ENCODE measurements at regions not wholly inside any gene's neighbourhood (a gene's known extent, or its start where the extent isn't known, plus 50 kb on each side); places are given as distances from the start of the nearest gene placed in this dataset.
A peak's percentile ranks its signal among the peaks of the same experiment; 100 is the strongest.

DNA sequence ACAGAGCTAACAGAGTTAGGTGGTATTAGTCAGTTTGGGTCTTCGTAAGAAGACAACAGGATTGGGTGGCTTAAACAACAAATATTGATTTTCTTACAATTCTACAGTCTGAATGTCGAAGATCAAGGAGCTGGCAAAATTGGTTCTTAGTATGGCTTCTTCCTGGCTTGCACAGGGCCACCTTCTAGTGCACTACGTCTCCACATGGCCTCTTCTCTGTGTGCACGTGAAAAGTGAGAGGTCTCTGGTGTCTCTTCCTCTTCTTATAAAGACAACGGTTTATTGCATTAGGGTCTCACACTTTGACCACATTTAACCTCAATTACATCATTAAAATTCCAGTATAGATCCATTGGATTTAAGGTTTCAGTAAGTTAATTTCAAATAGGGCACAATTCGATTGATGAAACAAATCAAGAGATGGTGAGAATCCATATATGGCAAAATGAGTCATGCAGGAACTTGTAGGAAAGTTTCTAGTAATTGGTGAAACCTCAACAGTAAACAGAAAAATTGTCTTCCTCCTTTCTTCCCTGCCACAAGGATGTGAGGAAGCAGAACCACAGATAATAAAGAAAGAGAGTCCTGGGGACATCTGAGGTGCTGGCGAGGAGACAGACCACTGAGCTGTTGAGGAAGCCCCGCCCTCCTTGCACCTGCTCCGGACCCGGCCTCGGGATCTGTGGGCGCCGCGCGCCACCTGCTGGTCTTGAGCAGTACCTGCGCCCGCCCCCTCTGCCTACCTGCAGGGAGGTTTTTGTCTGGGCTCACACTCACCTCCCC is 846.7 kb downstream of the TMEM121 start:
- TF ChIP-seq EGR1 (IDR thresholded peaks at IDR 0.05) (no peak), CREB1 (IDR thresholded peaks at IDR 0.05; ENCODE audit: low read depth) (no peak), RAD21 (IDR thresholded peaks at IDR 0.05; ENCODE audit: low read depth) (peak; percentile 69), CEBPB (IDR thresholded peaks at IDR 0.05) (no peak), YY1 (IDR thresholded peaks at IDR 0.05; ENCODE audit: low read depth) (no peak), EP300 (IDR thresholded peaks at IDR 0.05; ENCODE audit: borderline replicate concordance) (no peak), TAF1 (IDR thresholded peaks at IDR 0.05; ENCODE audit: low read depth) (no peak)
- TF ChIP-seq, protein P1, sequence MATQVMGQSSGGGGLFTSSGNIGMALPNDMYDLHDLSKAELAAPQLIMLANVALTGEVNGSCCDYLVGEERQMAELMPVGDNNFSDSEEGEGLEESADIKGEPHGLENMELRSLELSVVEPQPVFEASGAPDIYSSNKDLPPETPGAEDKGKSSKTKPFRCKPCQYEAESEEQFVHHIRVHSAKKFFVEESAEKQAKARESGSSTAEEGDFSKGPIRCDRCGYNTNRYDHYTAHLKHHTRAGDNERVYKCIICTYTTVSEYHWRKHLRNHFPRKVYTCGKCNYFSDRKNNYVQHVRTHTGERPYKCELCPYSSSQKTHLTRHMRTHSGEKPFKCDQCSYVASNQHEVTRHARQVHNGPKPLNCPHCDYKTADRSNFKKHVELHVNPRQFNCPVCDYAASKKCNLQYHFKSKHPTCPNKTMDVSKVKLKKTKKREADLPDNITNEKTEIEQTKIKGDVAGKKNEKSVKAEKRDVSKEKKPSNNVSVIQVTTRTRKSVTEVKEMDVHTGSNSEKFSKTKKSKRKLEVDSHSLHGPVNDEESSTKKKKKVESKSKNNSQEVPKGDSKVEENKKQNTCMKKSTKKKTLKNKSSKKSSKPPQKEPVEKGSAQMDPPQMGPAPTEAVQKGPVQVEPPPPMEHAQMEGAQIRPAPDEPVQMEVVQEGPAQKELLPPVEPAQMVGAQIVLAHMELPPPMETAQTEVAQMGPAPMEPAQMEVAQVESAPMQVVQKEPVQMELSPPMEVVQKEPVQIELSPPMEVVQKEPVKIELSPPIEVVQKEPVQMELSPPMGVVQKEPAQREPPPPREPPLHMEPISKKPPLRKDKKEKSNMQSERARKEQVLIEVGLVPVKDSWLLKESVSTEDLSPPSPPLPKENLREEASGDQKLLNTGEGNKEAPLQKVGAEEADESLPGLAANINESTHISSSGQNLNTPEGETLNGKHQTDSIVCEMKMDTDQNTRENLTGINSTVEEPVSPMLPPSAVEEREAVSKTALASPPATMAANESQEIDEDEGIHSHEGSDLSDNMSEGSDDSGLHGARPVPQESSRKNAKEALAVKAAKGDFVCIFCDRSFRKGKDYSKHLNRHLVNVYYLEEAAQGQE (IDR thresholded peaks at IDR 0.05; ENCODE audit: low read depth) = no peak
- TF ChIP-seq, protein P2, sequence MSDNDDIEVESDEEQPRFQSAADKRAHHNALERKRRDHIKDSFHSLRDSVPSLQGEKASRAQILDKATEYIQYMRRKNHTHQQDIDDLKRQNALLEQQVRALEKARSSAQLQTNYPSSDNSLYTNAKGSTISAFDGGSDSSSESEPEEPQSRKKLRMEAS (IDR thresholded peaks at IDR 0.05) = no peak
- TF ChIP-seq, protein P3, sequence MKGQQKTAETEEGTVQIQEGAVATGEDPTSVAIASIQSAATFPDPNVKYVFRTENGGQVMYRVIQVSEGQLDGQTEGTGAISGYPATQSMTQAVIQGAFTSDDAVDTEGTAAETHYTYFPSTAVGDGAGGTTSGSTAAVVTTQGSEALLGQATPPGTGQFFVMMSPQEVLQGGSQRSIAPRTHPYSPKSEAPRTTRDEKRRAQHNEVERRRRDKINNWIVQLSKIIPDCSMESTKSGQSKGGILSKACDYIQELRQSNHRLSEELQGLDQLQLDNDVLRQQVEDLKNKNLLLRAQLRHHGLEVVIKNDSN (IDR thresholded peaks at IDR 0.05) = no peak
